BJ (cell line): ENCODE measurements at regions not wholly inside any gene's neighbourhood (a gene's known extent, or its start where the extent isn't known, plus 50 kb on each side); places are given as distances from the start of the nearest gene placed in this dataset.
A peak's percentile ranks its signal among the peaks of the same experiment; 100 is the strongest.

Source experiments
- CTCF ChIA-PET: fragments of 350-600 bp; formaldehyde crosslinking; extraction: SDS; loops from one replicate; lab custom pipeline; 2021; ENCODE audit warnings: antibody characterized with exemption, inconsistent platforms; lab: Yijun Ruan, JAX
- POLR2A ChIA-PET: fragments of 300-600 bp; sonication (Branson Sonifier 250); formaldehyde crosslinking; extraction: SDS; loops from one replicate; lab custom pipeline; 2021; ENCODE audit warnings: antibody characterized with exemption; lab: Charles Lee
- DNase-seq: peaks from one replicate; pipeline ENCODE4 v3.0.0-alpha.2; 2011; ENCODE audit warnings: low read depth
- H3K27me3 ChIP-seq: 2 replicates; pipeline ENCODE4 v1.6.0; 2011; ENCODE audit warnings: low read length; ENCODE audit not compliant: control insufficient read depth, insufficient read depth
- H3K36me3 ChIP-seq: 2 replicates; pipeline ENCODE4 v1.5.1; 2011; ENCODE audit warnings: low read length; ENCODE audit not compliant: control insufficient read depth, insufficient read depth
- H3K4me3 ChIP-seq: 2 replicates; pipeline ENCODE4 v1.5.1; 2011; ENCODE audit warnings: low read depth, mild to moderate bottlenecking, control low read depth, low read length
- CTCF ChIP-seq: IDR thresholded peaks from 2 replicates; pipeline ENCODE4 v1.5.1; 2011; ENCODE audit warnings: low read depth, mild to moderate bottlenecking, control low read depth, inconsistent platforms, low read length, moderate library complexity; ENCODE audit not compliant: insufficient read depth

- no peak for TF ChIP-seq CTCF
- H3K27me3 ChIP-seq: no peaks in the 10 kb centered on the region
These were observed 511.2 kb upstream of the JARID2 start for GRCh38 chr6:14734416-14735340.

GRCh38 chr6:14735956-14736486 is 509.8 kb upstream of the JARID2 start:
- no peak for DNase-seq
- CTCF ChIA-PET: interaction anchor here (0.7 to 0.8 kb wide), 2 partner anchors 60 to 65 kb away, joined by 3 read pairs; no protein-coding TSS in a partner anchor
- H3K36me3 ChIP-seq: no peaks in the 10 kb centered on the region
- H3K4me3 ChIP-seq: no peak overlapping the region
- POLR2A ChIA-PET: no interaction called here
- no peak for TF ChIP-seq CTCF
- no peaks in the 10 kb centered on the region for H3K27me3 ChIP-seq

More at GRCh38 chr6:14734416-14735340, 511.2 kb upstream of the JARID2 start:
- CTCF ChIA-PET: interaction anchor here (0.6 kb wide), 1 partner anchor 56 kb away, joined by 3 read pairs; no protein-coding TSS in a partner anchor
- DNase-seq: peak; percentile 65
- H3K4me3 ChIP-seq: no peak overlapping the region
- POLR2A ChIA-PET: no interaction called here
- no peaks in the 10 kb centered on the region for H3K36me3 ChIP-seq

- Histone ChIP-seq H3K4me3 (no peak overlapping the region), H3K27me3 (no peaks in the 10 kb centered on the region), H3K36me3 (no peaks in the 10 kb centered on the region)
- CTCF ChIA-PET: interaction anchor here (0.8 kb wide), 1 partner anchor 65 kb away, joined by 3 read pairs; no protein-coding TSS in a partner anchor
- no peak for TF ChIP-seq CTCF
- POLR2A ChIA-PET: no interaction called here
- no peak for DNase-seq
These were observed 509.3 kb upstream of the JARID2 start for GRCh38 chr6:14736554-14736953.

GRCh38 chr6:14738497-14738896 is 507.4 kb upstream of the JARID2 start:
- Histone ChIP-seq H3K36me3 (no peaks in the 10 kb centered on the region), H3K27me3 (no peaks in the 10 kb centered on the region), H3K4me3 (no peak overlapping the region)
- CTCF ChIA-PET: interaction anchor here (0.6 kb wide), 1 partner anchor 9 kb away, joined by 3 read pairs; no protein-coding TSS in a partner anchor
- TF ChIP-seq CTCF: no peak
- POLR2A ChIA-PET: no interaction called here
- DNase-seq: no peak

GRCh38 chr6:14738933-14739332 is 506.9 kb upstream of the JARID2 start:
- ChIA-PET CTCF (no interaction called here), POLR2A (no interaction called here)
- TF ChIP-seq CTCF: no peak
- Histone ChIP-seq H3K4me3 (no peak overlapping the region), H3K36me3 (no peaks in the 10 kb centered on the region), H3K27me3 (no peaks in the 10 kb centered on the region)
- no peak for DNase-seq
